WTC11 (cell line): ENCODE measurements at regions not wholly inside any gene's neighbourhood (a gene's known extent, or its start where the extent isn't known, plus 50 kb on each side); places are given as distances from the start of the nearest gene placed in this dataset.

Source experiments
- ATF1 ChIP-seq: sonication (generic); formaldehyde crosslinking; IDR thresholded peaks from 2 replicates; pipeline ENCODE4 v1.8.1; 2023; ENCODE audit warnings: mild to moderate bottlenecking, moderate library complexity, missing genetic modification reagents
- ZBTB21 ChIP-seq: sonication (generic); formaldehyde crosslinking; IDR thresholded peaks from 2 replicates; pipeline ENCODE4 v1.8.1; 2023; ENCODE audit warnings: mild to moderate bottlenecking, missing genetic modification reagents, borderline replicate concordance
- TF ChIP-seq, protein P1 (sequence below): fragments of 200-600 bp; IDR thresholded peaks from 2 replicates; pipeline ENCODE4 v1.8.0; 2022; ENCODE audit warnings: antibody characterized with exemption

DNA sequence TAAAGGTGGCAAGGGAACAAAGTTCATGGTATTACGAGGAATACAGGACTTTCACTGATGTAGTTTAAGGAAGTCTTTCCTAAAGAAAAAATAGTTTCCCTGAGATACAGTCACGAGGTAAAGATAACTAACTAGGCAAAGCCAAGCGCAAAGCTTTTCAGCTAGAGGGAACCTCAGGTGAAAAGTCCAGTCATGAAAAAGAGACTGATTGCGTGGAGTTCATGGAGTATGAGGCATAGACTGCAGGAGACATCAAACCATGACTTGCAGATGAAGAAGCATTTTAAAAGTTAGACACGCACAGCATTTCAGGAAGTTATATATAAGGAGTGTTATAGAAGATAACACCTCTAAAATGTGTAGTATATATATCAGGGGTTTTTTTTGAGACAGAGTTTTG lies 205.6 kb upstream of the ZNF184 start:
- TF ChIP-seq, protein P1, sequence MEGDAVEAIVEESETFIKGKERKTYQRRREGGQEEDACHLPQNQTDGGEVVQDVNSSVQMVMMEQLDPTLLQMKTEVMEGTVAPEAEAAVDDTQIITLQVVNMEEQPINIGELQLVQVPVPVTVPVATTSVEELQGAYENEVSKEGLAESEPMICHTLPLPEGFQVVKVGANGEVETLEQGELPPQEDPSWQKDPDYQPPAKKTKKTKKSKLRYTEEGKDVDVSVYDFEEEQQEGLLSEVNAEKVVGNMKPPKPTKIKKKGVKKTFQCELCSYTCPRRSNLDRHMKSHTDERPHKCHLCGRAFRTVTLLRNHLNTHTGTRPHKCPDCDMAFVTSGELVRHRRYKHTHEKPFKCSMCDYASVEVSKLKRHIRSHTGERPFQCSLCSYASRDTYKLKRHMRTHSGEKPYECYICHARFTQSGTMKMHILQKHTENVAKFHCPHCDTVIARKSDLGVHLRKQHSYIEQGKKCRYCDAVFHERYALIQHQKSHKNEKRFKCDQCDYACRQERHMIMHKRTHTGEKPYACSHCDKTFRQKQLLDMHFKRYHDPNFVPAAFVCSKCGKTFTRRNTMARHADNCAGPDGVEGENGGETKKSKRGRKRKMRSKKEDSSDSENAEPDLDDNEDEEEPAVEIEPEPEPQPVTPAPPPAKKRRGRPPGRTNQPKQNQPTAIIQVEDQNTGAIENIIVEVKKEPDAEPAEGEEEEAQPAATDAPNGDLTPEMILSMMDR, result no peak
- TF ChIP-seq ATF1 (CRISPR knock-in tag) (no peak), ZBTB21 (CRISPR knock-in tag) (no peak)
